PC-9 (cell line): ENCODE measurements at regions not wholly inside any gene's neighbourhood (a gene's known extent, or its start where the extent isn't known, plus 50 kb on each side); places are given as distances from the start of the nearest gene placed in this dataset.

Experiments
- BruUV-seq: library from RNA; stranded (reverse); fragments of 400-500 nt; replicated peaks from 2 replicates; lab custom pipeline; 2021; lab: Mats Ljungman, UMichigan
- CTCF ChIA-PET: fragments of 300-600 bp; sonication (Branson Sonifier 250); formaldehyde crosslinking; loops from one replicate; lab custom pipeline; 2022; ENCODE audit warnings: antibody characterized with exemption; lab: Charles Lee
- POLR2A ChIA-PET: fragments of 300-600 bp; sonication (Branson Sonifier 250); formaldehyde crosslinking; loops from one replicate; lab custom pipeline; 2022; ENCODE audit warnings: antibody characterized with exemption; ENCODE audit not compliant: unreplicated experiment; lab: Charles Lee
- DNase-seq, 2 experiments: peaks; one replicate each; pipeline versions ENCODE4 v3.0.0 to v3.0.0-alpha.2; 2015 to 2022; ENCODE audit warnings: mixed read lengths in 1 of 2
- H2AFZ ChIP-seq: fragments of 200-600 bp; sonication (generic); 2 replicates; pipeline ENCODE4 v1.8.1; 2017; ENCODE audit warnings: antibody characterized with exemption
- H3F3A ChIP-seq: fragments of 200-600 bp; sonication (generic); 2 replicates; pipeline ENCODE4 v1.8.1; 2017; ENCODE audit warnings: antibody characterized with exemption, mild to moderate bottlenecking, low read depth; ENCODE audit not compliant: insufficient read depth
- H3K27ac ChIP-seq: fragments of 200-600 bp; sonication (generic); 2 replicates; pipeline ENCODE4 v1.6.1; 2016; ENCODE audit warnings: mixed run types
- H3K27me3 ChIP-seq: fragments of 200-600 bp; sonication (generic); 2 replicates; pipeline ENCODE4 v1.6.1; 2016; ENCODE audit warnings: low read depth, mixed run types; ENCODE audit not compliant: insufficient read depth
- H3K36me3 ChIP-seq: fragments of 200-600 bp; sonication (generic); 2 replicates; pipeline ENCODE4 v1.6.1; 2016; ENCODE audit warnings: low read depth, mixed run types
- H3K4me1 ChIP-seq: fragments of 200-600 bp; sonication (generic); replicated peaks from 2 replicates; pipeline ENCODE4 v1.6.1; 2016; ENCODE audit warnings: mixed run types; ENCODE audit not compliant: insufficient read depth
- H3K4me2 ChIP-seq: fragments of 200-600 bp; sonication (generic); 2 replicates; pipeline ENCODE4 v1.6.1; 2017; ENCODE audit warnings: mixed run types
- H3K4me3 ChIP-seq: fragments of 200-600 bp; sonication (generic); 2 replicates; pipeline ENCODE4 v1.6.1; 2016; ENCODE audit warnings: mixed run types
- H3K79me2 ChIP-seq: fragments of 200-600 bp; sonication (generic); 2 replicates; pipeline ENCODE4 v1.6.1; 2017; ENCODE audit warnings: low read depth, mixed run types
- H3K9me2 ChIP-seq: fragments of 200-600 bp; sonication (generic); 2 replicates; pipeline ENCODE4 v1.8.1; 2017; ENCODE audit warnings: mild to moderate bottlenecking; ENCODE audit not compliant: insufficient read depth
- H3K9me3 ChIP-seq: fragments of 200-600 bp; sonication (generic); 2 replicates; pipeline ENCODE4 v1.8.1; 2016; ENCODE audit warnings: low read depth; ENCODE audit not compliant: insufficient read depth
- H4K20me1 ChIP-seq: fragments of 200-600 bp; sonication (generic); 2 replicates; pipeline ENCODE4 v1.8.1; 2017; ENCODE audit not compliant: insufficient read depth
- EZH2 ChIP-seq: fragments of 200-600 bp; sonication (generic); IDR thresholded peaks from 2 replicates; pipeline ENCODE4 v1.8.0; 2017; ENCODE audit warnings: antibody characterized with exemption, low read depth
- intact Hi-C: fragments of 100-400 bp; cut with micrococcal nuclease; formaldehyde crosslinking; loops from one replicate; pipeline ENCODE4 v1.10.0; 2022; ENCODE audit not compliant: unreplicated experiment
- TF ChIP-seq, protein P1 (sequence below): fragments of 200-600 bp; sonication (generic); conservative IDR thresholded peaks from 2 replicates; pipeline ENCODE4 v1.6.1; 2017; ENCODE audit warnings: mixed run types, antibody characterized with exemption, mild to moderate bottlenecking, moderate library complexity

GRCh38 chr12:97790281-97790680 lies 327.7 kb downstream of the RMST start:
- Histone ChIP-seq H4K20me1 (no peaks in the 10 kb centered on the region), H3K79me2 (no peaks in the 10 kb centered on the region), H3K4me3 (no peak overlapping the region), H2AFZ (no peak overlapping the region), H3K27me3 (no peaks in the 10 kb centered on the region), H3F3A (no peaks in the 10 kb centered on the region), H3K27ac (no peak overlapping the region), H3K4me2 (no peak overlapping the region), H3K9me2 (no peaks in the 10 kb centered on the region), H3K9me3 (0 out of 2 replicates have a peak, but pooled peaks cover 3% of the 10 kb centered on the region), H3K36me3 (no peaks in the 10 kb centered on the region), H3K4me1 (no peaks in the 10 kb centered on the region)
- no peak for DNase-seq
- no TSS peak for BruUV-seq
- intact Hi-C loops: no loop called here
- ChIA-PET POLR2A (no interaction called here), CTCF (no interaction called here)
- TF ChIP-seq, protein P1, sequence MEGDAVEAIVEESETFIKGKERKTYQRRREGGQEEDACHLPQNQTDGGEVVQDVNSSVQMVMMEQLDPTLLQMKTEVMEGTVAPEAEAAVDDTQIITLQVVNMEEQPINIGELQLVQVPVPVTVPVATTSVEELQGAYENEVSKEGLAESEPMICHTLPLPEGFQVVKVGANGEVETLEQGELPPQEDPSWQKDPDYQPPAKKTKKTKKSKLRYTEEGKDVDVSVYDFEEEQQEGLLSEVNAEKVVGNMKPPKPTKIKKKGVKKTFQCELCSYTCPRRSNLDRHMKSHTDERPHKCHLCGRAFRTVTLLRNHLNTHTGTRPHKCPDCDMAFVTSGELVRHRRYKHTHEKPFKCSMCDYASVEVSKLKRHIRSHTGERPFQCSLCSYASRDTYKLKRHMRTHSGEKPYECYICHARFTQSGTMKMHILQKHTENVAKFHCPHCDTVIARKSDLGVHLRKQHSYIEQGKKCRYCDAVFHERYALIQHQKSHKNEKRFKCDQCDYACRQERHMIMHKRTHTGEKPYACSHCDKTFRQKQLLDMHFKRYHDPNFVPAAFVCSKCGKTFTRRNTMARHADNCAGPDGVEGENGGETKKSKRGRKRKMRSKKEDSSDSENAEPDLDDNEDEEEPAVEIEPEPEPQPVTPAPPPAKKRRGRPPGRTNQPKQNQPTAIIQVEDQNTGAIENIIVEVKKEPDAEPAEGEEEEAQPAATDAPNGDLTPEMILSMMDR: no peak
- TF ChIP-seq EZH2: no peak

DNA sequence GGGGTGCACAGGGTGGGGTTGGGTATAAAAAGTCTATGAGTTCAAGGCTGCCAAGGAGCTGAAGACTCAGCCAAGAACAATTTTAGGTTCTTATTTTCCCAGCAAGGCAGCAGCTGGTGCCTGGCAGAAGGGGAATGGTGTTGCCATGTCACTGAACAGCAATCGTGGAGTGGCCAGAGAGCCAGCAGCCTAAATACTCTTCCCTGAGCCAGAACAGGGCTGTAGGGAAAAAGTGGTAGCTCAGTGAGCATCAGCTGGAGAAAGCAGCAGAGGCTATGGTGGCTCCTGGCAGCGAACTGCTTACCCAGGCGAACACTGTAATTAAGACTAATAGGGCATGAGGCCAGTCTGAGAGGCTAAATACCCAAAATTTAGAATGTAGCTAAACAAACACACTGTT lies 334.9 kb downstream of the RMST start:
- Histone ChIP-seq H3K9me3 (no peaks in the 10 kb centered on the region), H3K4me2 (no peak overlapping the region), H4K20me1 (no peaks in the 10 kb centered on the region), H3K9me2 (no peaks in the 10 kb centered on the region), H3K4me1 (no peaks in the 10 kb centered on the region), H3K36me3 (no peaks in the 10 kb centered on the region), H3K79me2 (no peaks in the 10 kb centered on the region), H2AFZ (no peak overlapping the region), H3F3A (no peaks in the 10 kb centered on the region), H3K27me3 (no peaks in the 10 kb centered on the region), H3K4me3 (no peak overlapping the region), H3K27ac (no peak overlapping the region)
- no peak for DNase-seq
- ChIA-PET POLR2A (no interaction called here), CTCF (no interaction called here)
- intact Hi-C loops: no loop called here
- BruUV-seq: no TSS peak
- TF ChIP-seq, protein P1: no peak
- no peak for TF ChIP-seq EZH2

- intact Hi-C loops: no loop called here
- no TSS peak for BruUV-seq
- Histone ChIP-seq H3K27ac (no peak overlapping the region), H3K79me2 (no peaks in the 10 kb centered on the region), H3K4me3 (no peak overlapping the region), H3K4me1 (no peaks in the 10 kb centered on the region), H3K36me3 (no peaks in the 10 kb centered on the region), H2AFZ (no peak overlapping the region), H3K4me2 (no peak overlapping the region), H3K9me3 (no peaks in the 10 kb centered on the region), H3K9me2 (no peaks in the 10 kb centered on the region), H4K20me1 (no peaks in the 10 kb centered on the region), H3F3A (no peaks in the 10 kb centered on the region), H3K27me3 (no peaks in the 10 kb centered on the region)
- DNase-seq: no peak
- CTCF ChIA-PET: no interaction called here
- TF ChIP-seq, protein P1: no peak
- no peak for TF ChIP-seq EZH2
- POLR2A ChIA-PET: no interaction called here
These were observed 338.0 kb downstream of the RMST start for GRCh38 chr12:97800561-97800960.
